CD8-positive, alpha-beta memory T cell (primary cell): ENCODE measurements at regions not wholly inside any gene's neighbourhood (a gene's known extent, or its start where the extent isn't known, plus 50 kb on each side); places are given as distances from the start of the nearest gene placed in this dataset.

Experiments used
- CTCF ChIA-PET: fragments of 350-600 bp; sonication (Branson Sonifier 250); formaldehyde crosslinking; loops from one replicate; lab custom pipeline; 2021; ENCODE audit warnings: antibody characterized with exemption; lab: Charles Lee
- POLR2A ChIA-PET: fragments of 350-600 bp; sonication (Branson Sonifier 250); formaldehyde crosslinking; loops from one replicate; lab custom pipeline; 2021; ENCODE audit warnings: antibody characterized with exemption; lab: Charles Lee
- DNase-seq, 5 donors: peaks; one replicate each; pipeline versions ENCODE4 v3.0.0 to v3.0.0-alpha.2; 2020 to 2022; ENCODE audit warnings: mixed read lengths in 1 of 5
- H3K27ac ChIP-seq: one replicate; pipeline ENCODE4 v1.7.0; 2013; ENCODE audit warnings: low read depth, mild to moderate bottlenecking, low read length, moderate library complexity
- H3K27me3 ChIP-seq: 2 replicates; pipeline ENCODE4 v1.7.0; 2013; ENCODE audit warnings: low read length, mild to moderate bottlenecking; ENCODE audit not compliant: insufficient read depth, poor library complexity, severe bottlenecking
- H3K36me3 ChIP-seq: 2 replicates; pipeline ENCODE4 v1.7.0; 2013; ENCODE audit warnings: mild to moderate bottlenecking, low read length, moderate library complexity; ENCODE audit not compliant: insufficient read depth
- H3K4me1 ChIP-seq: 2 replicates; pipeline ENCODE4 v1.7.0; 2013; ENCODE audit warnings: mild to moderate bottlenecking, low read length, moderate library complexity; ENCODE audit not compliant: insufficient read depth
- H3K4me3 ChIP-seq: 2 replicates; pipeline ENCODE4 v1.7.0; 2013; ENCODE audit warnings: mild to moderate bottlenecking, low read length
- H3K9me3 ChIP-seq: 2 replicates; pipeline ENCODE4 v1.7.0; 2013; ENCODE audit warnings: mild to moderate bottlenecking, low read length
- H3K27ac Mint-ChIP-seq, 8 donors: one replicate each; pipeline ENCODE4 v1.8.0; 2020 to 2021; ENCODE audit warnings: mixed read lengths in 8 of 8, mild to moderate bottlenecking in 6 of 8, inconsistent platforms in 3 of 8, moderate library complexity in 3 of 8
- H3K27me3 Mint-ChIP-seq, 2 donors: one replicate each; pipeline ENCODE4 v1.8.0; 2020 to 2021; ENCODE audit warnings: mixed read lengths in 2 of 2, mild to moderate bottlenecking in 1 of 2, moderate library complexity in 1 of 2
- H3K36me3 Mint-ChIP-seq, 3 donors: one replicate each; pipeline ENCODE4 v1.8.0; 2020 to 2021; ENCODE audit warnings: mixed read lengths in 3 of 3, inconsistent platforms in 1 of 3, mild to moderate bottlenecking in 1 of 3
- H3K4me1 Mint-ChIP-seq, 3 donors: one replicate each; pipeline ENCODE4 v1.8.0; 2020 to 2021; ENCODE audit warnings: mixed read lengths in 3 of 3, inconsistent platforms in 1 of 3, mild to moderate bottlenecking in 1 of 3
- H3K4me3 Mint-ChIP-seq, 7 donors: one replicate each; pipeline ENCODE4 v1.8.0; 2020 to 2021; ENCODE audit warnings: mixed read lengths in 7 of 7, mild to moderate bottlenecking in 6 of 7, moderate library complexity in 4 of 7, inconsistent platforms in 2 of 7
- H3K9me3 Mint-ChIP-seq, 5 donors: one replicate each; pipeline ENCODE4 v1.8.0; 2020 to 2022; ENCODE audit warnings: mixed read lengths in 5 of 5, mild to moderate bottlenecking in 3 of 5, moderate library complexity in 2 of 5, inconsistent platforms in 1 of 5

DNA sequence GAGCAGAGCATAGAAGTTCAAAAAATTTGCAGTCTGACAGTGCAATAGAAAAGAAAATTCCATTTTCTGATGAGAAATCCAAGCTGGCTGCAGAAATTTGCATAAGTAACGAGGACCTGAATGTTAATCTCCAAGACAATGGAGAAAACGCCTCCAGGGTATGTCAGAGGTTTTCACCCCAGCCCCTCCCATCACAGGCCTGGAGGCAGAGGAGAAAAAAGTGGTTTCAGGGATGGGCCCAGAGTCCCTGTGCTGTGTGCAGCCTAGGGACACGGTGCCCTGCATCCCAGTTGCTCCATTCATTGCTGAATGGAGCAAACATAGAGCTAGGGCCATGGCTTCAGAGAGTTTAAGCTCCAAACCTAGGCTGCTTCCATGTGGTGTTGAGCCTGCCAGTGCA lies 327.9 kb upstream of the KHDRBS2 start:
- no peaks in the 10 kb centered on the region for H3K9me3 ChIP-seq
- H3K4me3 Mint-ChIP-seq: no peak overlapping the region
- no peak for DNase-seq
- no peaks in the 10 kb centered on the region for H3K36me3 ChIP-seq
- no peak overlapping the region for H3K4me3 ChIP-seq
- H3K36me3 Mint-ChIP-seq: peaks cover 0 to 1% (median 0%) of the 10 kb centered on the region in 3 donors
- H3K4me1 ChIP-seq: no peaks in the 10 kb centered on the region
- no peaks in the 10 kb centered on the region for H3K27me3 ChIP-seq
- no peak overlapping the region for H3K27ac Mint-ChIP-seq
- H3K4me1 Mint-ChIP-seq: no peaks in the 10 kb centered on the region
- ChIA-PET POLR2A (no interaction called here), CTCF (interaction anchor here (1.0 kb wide), 1 partner anchor 13 kb away, joined by 3 read pairs; no protein-coding TSS in a partner anchor)
- H3K27me3 Mint-ChIP-seq: peaks cover 0 to 1% of the 10 kb centered on the region in 2 donors
- no peak overlapping the region for H3K27ac ChIP-seq
- H3K9me3 Mint-ChIP-seq: peaks cover 16 to 30% (median 22%) of the 10 kb centered on the region in 5 donors

DNA sequence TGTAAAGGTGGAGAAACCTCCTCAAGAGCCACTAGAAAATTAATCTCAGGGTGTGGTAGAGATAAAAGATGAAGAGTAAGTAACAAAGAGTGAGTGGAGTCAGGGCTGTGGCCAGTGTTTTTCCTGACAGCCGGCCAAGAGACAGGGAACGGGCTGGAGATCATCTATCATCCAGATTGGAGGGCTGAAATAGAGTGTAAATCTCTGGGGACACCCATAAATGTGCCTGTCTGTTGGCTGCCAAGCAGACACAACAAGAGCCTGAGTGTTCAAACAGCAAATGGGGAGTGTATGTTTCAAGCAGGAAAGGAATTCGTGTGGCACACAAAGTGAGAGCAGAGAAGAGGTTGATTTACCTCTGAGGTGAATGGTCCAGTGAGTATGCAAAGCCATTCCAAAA lies 326.4 kb upstream of the KHDRBS2 start:
- no peak overlapping the region for H3K27ac Mint-ChIP-seq
- peaks cover 0 to 1% of the 10 kb centered on the region in 2 donors for H3K27me3 Mint-ChIP-seq
- Histone ChIP-seq H3K4me1 (no peaks in the 10 kb centered on the region), H3K27ac (no peak overlapping the region), H3K4me3 (no peak overlapping the region), H3K9me3 (no peaks in the 10 kb centered on the region), H3K36me3 (no peaks in the 10 kb centered on the region), H3K27me3 (no peaks in the 10 kb centered on the region)
- H3K9me3 Mint-ChIP-seq: peaks cover 19 to 30% (median 23%) of the 10 kb centered on the region in 5 donors
- ChIA-PET POLR2A (no interaction called here), CTCF (no interaction called here)
- DNase-seq: no peak
- peaks cover 0 to 1% (median 0%) of the 10 kb centered on the region in 3 donors for H3K36me3 Mint-ChIP-seq
- H3K4me3 Mint-ChIP-seq: no peak overlapping the region
- H3K4me1 Mint-ChIP-seq: no peaks in the 10 kb centered on the region

DNA sequence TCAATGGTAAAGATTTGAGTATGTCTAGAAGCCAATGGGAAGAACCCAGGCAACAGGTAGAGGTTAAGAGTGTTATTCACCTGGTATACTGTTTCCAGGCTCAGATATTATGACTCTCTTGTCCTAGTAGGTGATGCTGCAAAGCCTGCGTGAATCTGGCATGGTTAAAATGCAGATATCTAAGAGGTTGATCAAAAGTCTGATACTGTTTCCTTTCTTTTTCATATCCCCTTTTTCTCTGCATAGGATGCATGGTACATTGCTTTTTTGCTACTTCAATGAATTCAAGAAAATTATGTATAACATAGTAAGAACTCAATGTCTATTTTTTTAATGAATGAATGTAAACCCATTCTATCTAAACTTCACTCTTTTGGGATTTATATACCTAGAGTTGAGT lies 284.3 kb upstream of the KHDRBS2 start:
- Mint-ChIP-seq H3K4me1 (no peaks in the 10 kb centered on the region), H3K36me3 (no peaks in the 10 kb centered on the region), H3K9me3 (peaks cover 3 to 28% (median 10%) of the 10 kb centered on the region in 5 donors), H3K27ac (no peak overlapping the region), H3K27me3 (no peaks in the 10 kb centered on the region), H3K4me3 (no peak overlapping the region)
- H3K36me3 ChIP-seq: no peaks in the 10 kb centered on the region
- CTCF ChIA-PET: no interaction called here
- H3K4me3 ChIP-seq: no peak overlapping the region
- H3K4me1 ChIP-seq: no peaks in the 10 kb centered on the region
- H3K27ac ChIP-seq: no peak overlapping the region
- no peak for DNase-seq
- no peaks in the 10 kb centered on the region for H3K27me3 ChIP-seq
- POLR2A ChIA-PET: no interaction called here
- H3K9me3 ChIP-seq: no peaks in the 10 kb centered on the region

DNA sequence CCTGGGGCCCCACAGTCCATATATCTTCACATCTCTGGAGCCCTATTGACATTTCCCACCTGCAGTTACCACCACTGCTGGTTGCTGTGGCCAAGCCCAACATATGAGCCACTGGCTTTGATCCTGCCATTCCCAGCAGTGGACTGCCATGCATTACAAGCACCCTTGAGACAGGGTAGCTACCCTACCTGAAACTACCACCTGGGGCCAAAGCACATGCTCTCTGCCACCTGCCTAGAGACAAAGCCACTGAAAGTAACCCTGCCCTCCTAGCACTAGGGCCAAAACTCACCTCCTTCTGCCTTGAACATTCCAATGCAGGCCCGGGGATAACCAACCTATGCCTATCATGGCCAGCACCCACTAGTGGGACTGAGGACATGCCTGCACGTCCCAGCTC lies 255.5 kb upstream of the KHDRBS2 start:
- no peak for DNase-seq
- Histone ChIP-seq H3K4me1 (no peaks in the 10 kb centered on the region), H3K4me3 (no peak overlapping the region), H3K27ac (no peak overlapping the region), H3K27me3 (no peaks in the 10 kb centered on the region), H3K36me3 (no peaks in the 10 kb centered on the region), H3K9me3 (no peaks in the 10 kb centered on the region)
- CTCF ChIA-PET: no interaction called here
- Mint-ChIP-seq H3K4me1 (no peaks in the 10 kb centered on the region), H3K4me3 (no peak overlapping the region), H3K36me3 (no peaks in the 10 kb centered on the region), H3K27ac (no peak overlapping the region), H3K9me3 (peaks cover 2 to 9% (median 8%) of the 10 kb centered on the region in 5 donors), H3K27me3 (no peaks in the 10 kb centered on the region)
- POLR2A ChIA-PET: no interaction called here

DNA sequence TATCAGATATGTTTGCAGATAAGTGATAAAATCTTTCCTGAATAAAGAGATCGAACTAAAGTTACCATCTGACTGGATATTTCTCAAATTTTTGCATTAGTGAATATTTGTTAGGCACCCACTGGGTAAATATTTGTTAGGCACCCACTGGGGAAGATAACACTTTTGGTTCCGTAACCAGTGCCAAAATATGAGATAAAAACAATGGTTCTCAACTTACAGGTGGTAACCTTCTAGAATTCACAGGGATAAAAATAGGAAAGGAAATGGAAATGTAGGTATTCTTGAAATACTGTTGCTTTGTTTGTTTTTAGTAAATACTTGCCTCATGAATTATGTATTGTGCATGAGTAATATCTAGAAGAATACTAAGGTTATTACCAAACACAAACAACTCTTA lies 245.0 kb upstream of the KHDRBS2 start:
- Mint-ChIP-seq H3K4me3 (no peak overlapping the region), H3K27me3 (no peaks in the 10 kb centered on the region), H3K4me1 (no peaks in the 10 kb centered on the region), H3K27ac (no peak overlapping the region), H3K36me3 (peaks cover 0 to 2% (median 0%) of the 10 kb centered on the region in 3 donors), H3K9me3 (peaks cover 4 to 39% (median 8%) of the 10 kb centered on the region in 5 donors)
- ChIA-PET POLR2A (no interaction called here), CTCF (no interaction called here)
- no peaks in the 10 kb centered on the region for H3K36me3 ChIP-seq
- no peak for DNase-seq
- H3K9me3 ChIP-seq: no peaks in the 10 kb centered on the region
- no peaks in the 10 kb centered on the region for H3K4me1 ChIP-seq
- H3K27ac ChIP-seq: no peak overlapping the region
- H3K4me3 ChIP-seq: no peak overlapping the region
- H3K27me3 ChIP-seq: no peaks in the 10 kb centered on the region

DNA sequence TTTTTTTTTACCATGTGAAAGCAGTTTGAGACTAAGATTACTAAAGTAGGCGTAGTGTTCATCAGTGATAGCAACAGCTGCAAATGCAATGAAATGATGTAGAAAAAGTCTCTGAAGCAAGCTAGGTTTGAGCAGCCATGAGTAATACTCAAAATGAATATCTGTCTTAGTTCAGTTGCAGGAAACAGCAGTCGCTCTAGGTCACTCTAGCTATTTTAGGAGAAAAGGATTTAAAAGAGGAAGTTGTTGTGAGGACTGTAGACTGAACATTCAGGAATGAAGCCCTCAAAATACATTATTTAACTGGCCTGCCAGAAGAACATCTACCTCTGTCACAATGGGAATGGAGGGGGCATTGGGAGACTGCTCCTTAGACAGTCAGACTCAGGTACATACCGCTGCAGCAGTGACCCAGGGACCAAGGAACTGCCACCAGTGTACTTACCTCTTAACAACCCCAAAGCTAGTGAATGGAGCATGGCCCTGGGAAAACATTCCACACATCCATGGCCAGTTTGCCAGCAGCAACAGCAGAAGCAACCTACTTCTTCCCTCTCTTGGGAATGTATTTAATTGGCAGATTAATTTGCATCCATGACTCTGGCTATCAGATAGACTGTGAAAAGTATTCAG lies 243.0 kb upstream of the KHDRBS2 start:
- Mint-ChIP-seq H3K4me1 (no peaks in the 10 kb centered on the region), H3K27me3 (no peaks in the 10 kb centered on the region)
- CTCF ChIA-PET: no interaction called here

DNA sequence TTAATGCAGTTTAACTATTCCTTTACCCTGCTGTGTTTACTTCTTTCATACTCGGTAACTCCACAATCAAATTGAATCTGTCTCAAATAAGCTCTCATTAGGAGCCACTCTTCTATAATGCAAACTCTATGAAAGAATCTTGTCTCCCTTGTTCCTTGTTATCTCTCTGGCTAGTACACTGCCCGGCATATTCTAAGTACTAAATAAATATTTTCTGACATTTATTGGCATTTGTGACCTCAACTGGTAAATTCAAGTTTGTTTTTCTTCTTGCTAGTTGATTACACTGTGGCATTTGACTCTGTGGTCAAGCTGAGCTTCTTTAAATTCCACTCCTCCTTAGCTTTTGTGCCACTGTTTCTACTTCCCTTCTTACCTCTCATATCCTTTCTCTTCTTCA lies 237.6 kb upstream of the KHDRBS2 start:
- no peaks in the 10 kb centered on the region for H3K9me3 ChIP-seq
- Mint-ChIP-seq H3K9me3 (peaks cover 1 to 30% (median 10%) of the 10 kb centered on the region in 5 donors), H3K36me3 (no peaks in the 10 kb centered on the region), H3K27ac (no peak overlapping the region), H3K27me3 (no peaks in the 10 kb centered on the region), H3K4me3 (no peak overlapping the region), H3K4me1 (no peaks in the 10 kb centered on the region)
- no peak overlapping the region for H3K4me3 ChIP-seq
- no peaks in the 10 kb centered on the region for H3K4me1 ChIP-seq
- no peak overlapping the region for H3K27ac ChIP-seq
- DNase-seq: no peak
- H3K27me3 ChIP-seq: no peaks in the 10 kb centered on the region
- ChIA-PET CTCF (no interaction called here), POLR2A (no interaction called here)
- H3K36me3 ChIP-seq: no peaks in the 10 kb centered on the region

More for the DNA sequence above, 243.0 kb upstream of the KHDRBS2 start:
- H3K27ac ChIP-seq: no peak overlapping the region
- no peaks in the 10 kb centered on the region for H3K27me3 ChIP-seq
- H3K4me1 ChIP-seq: no peaks in the 10 kb centered on the region
- POLR2A ChIA-PET: no interaction called here
- H3K27ac Mint-ChIP-seq: no peak overlapping the region
- no peak overlapping the region for H3K4me3 Mint-ChIP-seq
- no peak for DNase-seq
- no peak overlapping the region for H3K4me3 ChIP-seq
- no peaks in the 10 kb centered on the region for H3K9me3 ChIP-seq
- H3K36me3 Mint-ChIP-seq: peaks cover 0 to 2% (median 0%) of the 10 kb centered on the region in 3 donors
- no peaks in the 10 kb centered on the region for H3K36me3 ChIP-seq
- H3K9me3 Mint-ChIP-seq: peaks cover 1 to 32% (median 8%) of the 10 kb centered on the region in 5 donors

DNA sequence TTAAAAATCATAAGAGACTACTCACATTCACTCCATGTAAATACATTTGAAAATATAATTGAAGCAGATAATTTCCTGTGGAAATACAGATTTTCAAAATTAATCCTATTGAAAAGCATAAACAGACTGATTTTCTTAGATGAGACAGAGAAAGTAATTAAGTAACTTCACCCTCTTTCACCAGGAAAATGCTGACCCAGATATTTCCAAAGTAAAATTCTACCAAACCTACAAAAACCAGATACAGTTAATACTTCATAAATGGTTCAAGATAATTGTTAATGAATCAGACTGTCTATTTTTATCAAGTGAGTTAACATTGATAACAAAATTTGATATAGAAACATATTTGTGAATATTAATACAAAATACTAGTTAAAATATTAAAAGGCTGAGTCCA lies 233.5 kb upstream of the KHDRBS2 start:
- H3K27ac ChIP-seq: no peak overlapping the region
- CTCF ChIA-PET: interaction anchor here (1.0 kb wide), 1 partner anchor 8 kb away, joined by 3 read pairs; no protein-coding TSS in a partner anchor

More for the DNA sequence above, 233.5 kb upstream of the KHDRBS2 start:
- no peak overlapping the region for H3K4me3 ChIP-seq
- POLR2A ChIA-PET: no interaction called here
- Mint-ChIP-seq H3K27me3 (no peaks in the 10 kb centered on the region), H3K4me3 (no peak overlapping the region), H3K27ac (no peak overlapping the region), H3K9me3 (peaks cover 2 to 26% (median 9%) of the 10 kb centered on the region in 5 donors), H3K4me1 (no peaks in the 10 kb centered on the region), H3K36me3 (no peaks in the 10 kb centered on the region)
- no peaks in the 10 kb centered on the region for H3K27me3 ChIP-seq
- DNase-seq: no peak
- no peaks in the 10 kb centered on the region for H3K4me1 ChIP-seq
- H3K36me3 ChIP-seq: no peaks in the 10 kb centered on the region
- H3K9me3 ChIP-seq: no peaks in the 10 kb centered on the region
